Loucy (cell line): ENCODE measurements at regions not wholly inside any gene's neighbourhood (a gene's known extent, or its start where the extent isn't known, plus 50 kb on each side); places are given as distances from the start of the nearest gene placed in this dataset.

Experiments
- CTCF ChIP-seq: fragments of 200-600 bp; sonication (generic); conservative IDR thresholded peaks from 2 replicates; pipeline ENCODE4 v1.5.1; 2014; ENCODE audit warnings: mild to moderate bottlenecking, antibody characterized with exemption, low read length
- EZH2phosphoT487 ChIP-seq: fragments of 200-600 bp; IDR thresholded peaks from 2 replicates; pipeline ENCODE4 v1.6.1; 2018; ENCODE audit warnings: antibody characterized with exemption, mild to moderate bottlenecking, moderate library complexity, borderline replicate concordance

GRCh38 chr7:115297656-115298055 is 375.8 kb downstream of the MDFIC start:
- TF ChIP-seq CTCF (no peak), EZH2phosphoT487 (no peak)
